Forelimb muscle (tissue), 1 donor: ENCODE measurements at regions not wholly inside any gene's neighbourhood (a gene's known extent, or its start where the extent isn't known, plus 50 kb on each side); places are given as distances from the start of the nearest gene placed in this dataset.
"Not testable (repeated sequence)": the region's sequence is repeated elsewhere in the genome, so short reads cannot be mapped to it uniquely, and the experiment has no call there.

Source experiments
- DNase-seq: peaks from one replicate; pipeline ENCODE4 v3.0.0-alpha.2; 2013; ENCODE audit warnings: low read depth

DNA sequence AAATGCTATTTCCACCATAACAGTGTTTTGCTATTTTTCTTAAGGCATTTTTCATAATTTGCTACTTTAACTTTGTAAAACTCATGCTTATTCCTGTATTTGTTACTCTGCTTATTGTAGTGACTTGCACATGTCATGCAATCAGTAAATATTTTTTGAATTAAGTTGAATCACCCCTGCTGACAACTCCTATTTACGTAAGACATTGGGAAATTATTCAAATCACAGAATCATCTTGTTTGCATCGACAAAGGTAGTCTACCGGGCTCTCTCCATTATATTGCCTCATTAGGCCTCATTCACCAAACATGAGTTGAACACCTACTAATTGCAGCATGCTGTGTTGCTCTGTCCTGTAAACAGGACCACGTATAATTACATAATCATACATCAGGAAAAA is 478.5 kb upstream of the ZEB2 start:
- no peak for DNase-seq

- DNase-seq: no peak
Measured at GRCh38 chr2:144996225-144996795, 476.4 kb upstream of the ZEB2 start.

- no peak for DNase-seq
Measured at GRCh38 chr2:144995482-144995881, 475.6 kb upstream of the ZEB2 start.

DNA sequence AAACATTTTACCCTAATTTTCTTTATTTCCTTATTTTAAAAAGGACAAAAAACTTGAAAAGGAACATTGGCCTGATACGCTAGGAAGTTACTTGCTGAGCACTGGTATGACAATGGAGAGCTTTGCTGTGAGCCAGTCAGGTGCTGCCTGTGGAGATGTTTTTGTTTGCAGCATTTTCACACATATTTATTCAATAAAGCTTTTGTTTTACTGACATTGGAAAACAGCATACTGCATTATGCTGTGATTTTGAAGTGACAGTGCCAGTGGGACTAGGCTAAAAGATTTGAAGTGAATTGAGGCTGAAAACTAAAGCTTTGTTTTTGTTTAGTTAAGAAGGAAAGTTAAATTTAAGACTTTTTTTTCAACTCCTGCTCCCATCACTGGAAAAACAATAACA is 470.7 kb upstream of the ZEB2 start:
- DNase-seq: no peak

DNA sequence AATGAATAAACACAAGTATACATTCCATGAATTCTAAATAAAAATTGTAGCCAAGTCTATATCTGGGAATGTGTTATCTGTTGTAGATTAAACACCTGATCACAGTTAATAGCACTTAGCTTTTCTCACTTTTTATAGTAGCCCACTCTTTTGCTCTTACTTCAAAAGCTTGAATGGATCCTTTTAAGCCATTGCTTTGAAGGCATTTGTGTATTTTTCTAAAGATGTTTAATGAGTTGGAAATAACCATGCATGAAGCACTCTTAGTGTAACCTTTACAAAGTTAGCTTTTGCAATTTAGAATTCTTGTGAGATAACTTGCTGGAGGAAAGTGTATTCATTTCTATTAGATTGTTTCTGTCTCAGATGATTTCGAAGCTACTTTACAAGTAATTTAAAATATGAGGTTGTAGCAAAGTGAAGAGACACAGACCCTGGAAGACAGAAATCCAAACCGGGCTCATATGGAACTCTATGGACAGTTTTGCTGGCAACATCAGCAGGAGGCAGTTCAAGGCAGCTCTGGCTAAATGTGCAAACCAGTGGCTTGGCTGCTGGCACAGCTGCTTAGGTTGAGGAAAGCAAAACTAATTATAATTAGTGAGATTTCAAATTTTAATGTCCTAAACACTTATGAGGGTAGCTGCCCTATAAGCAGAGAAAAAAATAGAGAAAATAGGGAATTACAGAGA is 469.8 kb upstream of the ZEB2 start:
- DNase-seq: no peak

- no peak for DNase-seq
Measured at GRCh38 chr2:144988591-144988990, 468.7 kb upstream of the ZEB2 start.

GRCh38 chr2:144986691-144987090 is 466.8 kb upstream of the ZEB2 start:
- no peak for DNase-seq

DNA sequence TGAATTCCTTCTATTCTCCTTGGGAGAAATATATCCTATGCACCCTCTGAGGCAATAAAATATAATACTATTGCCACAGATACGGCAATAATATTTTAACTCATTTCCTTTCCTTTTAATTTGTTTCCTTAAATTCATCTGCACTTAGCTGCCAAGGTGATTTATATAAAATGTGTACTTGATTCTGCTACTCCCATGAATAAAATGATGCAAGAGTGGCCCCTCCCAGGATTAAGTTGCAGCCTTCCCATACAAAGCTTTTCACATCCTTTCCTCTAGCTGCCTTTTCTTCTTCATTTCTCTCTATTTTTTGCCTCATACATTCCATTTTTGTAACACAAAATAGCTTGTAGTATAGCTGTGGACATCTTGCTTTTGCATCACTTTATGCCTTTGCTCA is 464.1 kb upstream of the ZEB2 start:
- DNase-seq: no peak

- no peak for DNase-seq
Measured at GRCh38 chr2:144983107-144983506, 463.2 kb upstream of the ZEB2 start.

DNA sequence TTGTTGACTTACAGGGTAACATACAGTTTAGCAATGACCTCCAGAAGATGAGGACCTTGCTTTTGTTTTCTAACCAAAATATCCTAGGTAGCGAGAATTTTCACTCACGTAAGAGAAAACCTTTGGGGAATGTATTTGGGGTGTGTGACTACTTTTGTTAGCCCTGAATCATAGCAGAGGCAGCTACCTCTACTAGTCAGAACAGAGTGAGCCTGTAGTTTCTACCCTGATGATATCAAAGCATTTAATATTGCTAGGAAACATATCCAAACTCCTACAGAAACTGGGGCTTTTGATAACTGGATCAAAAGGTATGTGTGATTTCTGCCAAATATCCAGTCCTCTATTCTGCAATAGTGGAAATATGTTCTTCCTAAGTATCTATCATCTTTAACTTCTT is 462.6 kb upstream of the ZEB2 start:
- no peak for DNase-seq

DNA sequence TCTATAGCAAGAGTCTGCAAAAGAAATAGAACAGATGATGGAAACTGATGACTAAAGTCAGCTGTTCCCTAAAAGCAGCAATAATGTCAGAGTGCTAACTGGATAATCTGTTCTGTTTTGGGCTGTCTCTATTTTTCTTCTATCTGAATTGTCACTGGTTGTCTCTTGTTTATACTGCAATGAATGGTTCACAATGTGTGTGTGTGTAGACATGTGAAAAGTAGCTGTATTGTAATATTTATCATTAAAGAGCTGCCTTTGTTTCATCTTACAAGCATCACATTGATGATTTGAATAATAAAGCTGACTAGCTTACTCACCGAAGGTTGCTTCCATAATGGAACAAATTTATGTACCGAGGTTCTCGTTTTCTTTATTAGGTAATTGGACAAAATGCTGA is 456.0 kb upstream of the ZEB2 start:
- DNase-seq: no peak

DNA sequence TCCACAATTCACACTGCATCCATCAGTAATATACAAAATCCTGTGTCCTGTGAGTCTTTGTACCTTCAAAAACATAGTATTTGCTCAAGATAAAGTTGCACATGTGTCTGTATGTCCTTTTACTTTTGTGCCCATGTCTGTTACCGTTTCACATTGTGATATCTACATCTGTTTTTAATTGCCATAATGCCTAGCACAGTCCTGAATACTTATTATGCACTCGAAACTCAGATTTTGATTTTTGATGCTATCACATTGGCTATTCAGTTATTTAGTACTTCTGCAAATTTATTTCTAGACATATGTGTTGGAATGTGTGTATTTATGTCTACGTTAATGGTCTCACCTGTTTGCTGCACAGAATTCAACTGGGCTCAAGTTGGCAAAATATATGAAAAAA is 452.8 kb upstream of the ZEB2 start:
- no peak for DNase-seq

DNA sequence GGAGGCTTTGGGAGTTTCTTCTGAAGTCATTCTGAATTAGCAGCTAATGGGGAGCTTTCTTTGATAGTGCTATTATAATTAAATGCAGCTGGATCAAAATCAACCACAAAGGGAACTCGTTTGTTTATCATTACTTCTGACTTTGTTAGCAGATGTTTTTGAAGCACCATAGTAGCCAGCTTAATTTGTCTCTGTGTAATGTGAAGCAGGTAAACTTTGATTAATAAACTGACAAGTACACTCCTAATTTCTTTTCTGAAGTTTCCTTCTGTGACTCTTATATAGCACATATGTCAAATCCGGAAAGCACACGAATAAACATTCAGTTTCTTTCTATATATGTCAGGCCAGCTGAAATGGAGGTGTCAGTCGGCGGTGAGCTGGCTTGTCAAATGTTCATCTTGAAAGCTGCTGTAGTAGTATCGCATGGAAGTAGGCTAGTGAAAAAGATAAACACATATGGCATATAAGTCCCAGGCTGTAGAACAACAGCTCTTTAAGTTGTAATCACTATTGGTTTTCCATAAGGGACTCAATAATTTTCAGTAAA is 451.9 kb upstream of the ZEB2 start:
- DNase-seq: no peak

- not testable (repeated sequence) for DNase-seq
Measured at GRCh38 chr2:144970410-144970809, 450.5 kb upstream of the ZEB2 start.

- DNase-seq: not testable (repeated sequence)
Measured at GRCh38 chr2:144969564-144969963, 449.6 kb upstream of the ZEB2 start.

GRCh38 chr2:144967961-144968360 is 448.0 kb upstream of the ZEB2 start:
- no peak for DNase-seq

DNA sequence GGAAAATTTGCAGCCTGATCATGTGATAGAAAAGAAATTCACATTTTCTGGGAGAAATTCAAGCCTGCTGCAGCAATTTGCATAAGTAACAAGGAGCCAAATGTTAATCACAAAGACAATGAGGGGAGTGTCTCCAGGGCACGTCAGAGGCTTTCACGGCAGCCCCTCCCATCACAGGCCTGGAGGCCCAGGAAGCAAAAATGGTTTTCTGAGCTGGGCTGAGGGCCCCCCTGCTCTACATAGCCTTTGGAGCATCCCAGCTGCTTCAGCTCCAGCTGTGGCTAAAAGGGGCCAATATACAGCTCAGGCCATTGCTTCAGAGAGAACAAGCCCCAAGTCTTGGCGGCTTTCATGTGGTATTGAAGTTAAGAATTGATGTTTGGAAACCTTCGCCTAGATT is 445.3 kb upstream of the ZEB2 start:
- no peak for DNase-seq

DNA sequence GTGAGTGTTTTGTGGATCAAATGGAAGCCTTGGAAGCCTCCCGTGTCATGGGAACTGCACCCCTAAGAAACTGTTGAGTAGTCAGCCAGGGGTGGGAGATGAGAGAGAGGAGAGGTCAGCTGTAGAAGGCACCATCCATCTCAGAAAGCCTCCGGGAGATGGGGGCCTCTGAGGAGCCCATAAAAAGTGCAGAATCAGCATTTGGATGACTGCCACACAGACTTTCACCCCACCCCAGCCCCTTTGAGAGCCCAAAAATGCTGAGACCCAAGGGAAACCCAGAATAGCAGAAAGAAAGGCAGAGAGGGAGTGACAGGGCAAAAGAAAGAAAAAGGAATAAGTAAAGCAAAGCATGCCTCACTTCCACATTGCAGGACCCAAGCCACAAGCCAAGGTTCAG is 443.1 kb upstream of the ZEB2 start:
- DNase-seq: no peak

GRCh38 chr2:144959416-144959815 is 439.5 kb upstream of the ZEB2 start:
- no peak for DNase-seq

DNA sequence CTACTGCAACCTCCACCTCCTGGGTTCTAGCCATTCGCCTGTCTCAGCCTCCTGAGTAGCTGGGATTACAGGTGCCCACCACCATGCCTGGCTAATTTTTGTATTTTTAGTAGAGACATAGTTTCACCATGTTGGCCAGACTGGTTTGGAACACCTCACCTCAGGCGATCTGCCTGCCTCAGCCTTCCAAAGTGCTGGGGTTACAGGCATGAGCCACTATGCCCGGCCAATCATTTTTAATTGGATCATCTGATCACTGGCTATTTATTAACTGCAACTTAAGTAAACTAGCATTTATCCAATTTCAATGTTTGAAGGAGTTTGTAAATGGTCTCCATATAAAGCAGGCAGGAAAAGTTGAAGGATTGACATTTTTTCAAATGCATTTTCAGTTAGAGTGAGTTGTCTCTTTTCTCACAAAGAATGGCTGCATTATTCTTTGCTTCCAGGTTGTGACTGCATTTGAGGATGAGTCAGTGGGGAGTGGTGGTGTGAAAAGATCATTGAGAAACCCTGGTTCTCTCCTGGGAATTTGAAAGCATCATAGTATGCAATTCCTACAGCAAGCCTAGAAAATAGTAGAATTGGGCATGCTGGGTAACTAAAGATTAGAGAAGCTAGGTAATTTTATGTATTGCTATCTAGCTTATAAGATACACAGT is 431.1 kb upstream of the ZEB2 start:
- no peak for DNase-seq

DNA sequence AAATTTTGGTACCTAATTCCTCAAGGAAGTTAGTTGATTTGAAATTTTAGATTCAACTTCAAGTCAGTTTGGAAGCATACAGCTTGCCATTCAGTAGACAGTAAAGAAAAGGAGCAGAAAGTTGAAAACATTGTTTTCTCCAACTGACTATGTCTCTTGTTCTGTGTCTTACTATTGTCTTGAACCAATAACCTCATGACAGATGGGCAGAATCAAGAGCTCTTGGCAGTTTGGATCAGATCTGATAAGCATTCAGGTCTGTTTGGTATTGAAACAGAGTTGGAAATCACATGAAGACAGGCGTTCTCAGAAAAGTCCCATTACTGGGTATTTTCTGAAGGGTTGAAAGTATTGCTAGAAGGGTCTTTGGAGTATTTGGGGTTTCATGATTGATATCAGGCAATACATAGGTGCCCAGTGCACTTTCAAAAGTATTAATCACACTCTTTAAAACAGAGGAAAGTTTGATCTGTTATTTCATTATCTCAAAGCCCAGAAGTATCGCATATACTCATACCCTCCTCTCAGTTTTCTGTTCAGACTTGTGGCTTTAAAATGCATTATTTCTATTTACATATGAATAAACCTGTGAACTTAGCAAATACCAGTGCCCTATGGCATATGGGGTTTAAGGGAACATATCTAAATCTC is 428.4 kb upstream of the ZEB2 start:
- DNase-seq: no peak

- no peak for DNase-seq
Measured at GRCh38 chr2:144947709-144948037, 427.8 kb upstream of the ZEB2 start.

- no peak for DNase-seq
Measured at GRCh38 chr2:144946263-144946662, 426.3 kb upstream of the ZEB2 start.
